Type B pancreatic cell (in vitro differentiated cells): ENCODE measurements at regions not wholly inside any gene's neighbourhood (a gene's known extent, or its start where the extent isn't known, plus 50 kb on each side); places are given as distances from the start of the nearest gene placed in this dataset.

Source experiments
- DNase-seq: peaks from one replicate; pipeline ENCODE4 v3.0.0; 2021; ENCODE audit warnings: mixed read lengths; ENCODE audit not compliant: unreplicated experiment; ENCODE audit errors: extremely low spot score
- H3K27ac Mint-ChIP-seq: 2 replicates; pipeline ENCODE4 v1.8.0; 2021; ENCODE audit warnings: mild to moderate bottlenecking, mixed read lengths
- H3K27me3 Mint-ChIP-seq: 2 replicates; pipeline ENCODE4 v1.8.0; 2021; ENCODE audit warnings: mixed read lengths
- H3K36me3 Mint-ChIP-seq: 2 replicates; pipeline ENCODE4 v1.8.0; 2021; ENCODE audit warnings: mixed read lengths
- H3K4me1 Mint-ChIP-seq: one replicate; pipeline ENCODE4 v1.8.0; 2021; ENCODE audit warnings: mixed read lengths; ENCODE audit not compliant: unreplicated experiment
- H3K4me3 Mint-ChIP-seq: 2 replicates; pipeline ENCODE4 v1.8.0; 2021; ENCODE audit warnings: mild to moderate bottlenecking, mixed read lengths
- H3K9me3 Mint-ChIP-seq: 2 replicates; pipeline ENCODE4 v1.8.0; 2021; ENCODE audit warnings: mixed read lengths
- TF ChIP-seq, protein P1 (sequence below): fragments of 200-600 bp; sonication (generic); conservative IDR thresholded peaks from 2 replicates; pipeline ENCODE4 v1.5.0; 2021; ENCODE audit warnings: antibody characterized with exemption, mild to moderate bottlenecking

DNA sequence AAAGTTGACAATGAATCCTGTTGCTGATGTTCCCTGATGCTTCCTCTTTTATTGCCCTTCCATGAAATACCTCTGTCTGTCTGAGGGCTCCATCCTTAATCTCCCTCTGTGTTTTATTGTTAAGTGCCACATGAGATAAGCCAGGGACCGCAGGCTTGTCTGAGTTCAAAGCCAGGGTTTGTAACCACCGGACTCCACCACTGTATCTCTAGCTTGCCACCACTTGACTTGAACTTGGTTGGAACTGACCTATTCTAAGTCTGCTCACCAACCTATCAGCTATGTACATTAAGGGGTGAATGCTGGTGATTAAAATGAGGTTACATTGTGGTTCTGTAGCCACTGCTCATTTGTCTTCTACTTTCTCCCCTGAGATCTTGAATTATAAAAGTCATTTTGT, 328.5 kb upstream of the ZEB2 start:
- peaks cover 6% of the 10 kb centered on the region for H3K4me1 Mint-ChIP-seq
- peaks cover 8% of the 10 kb centered on the region for H3K9me3 Mint-ChIP-seq
- DNase-seq = no peak
- H3K27me3 Mint-ChIP-seq = no peaks in the 10 kb centered on the region
- TF ChIP-seq, protein P1, sequence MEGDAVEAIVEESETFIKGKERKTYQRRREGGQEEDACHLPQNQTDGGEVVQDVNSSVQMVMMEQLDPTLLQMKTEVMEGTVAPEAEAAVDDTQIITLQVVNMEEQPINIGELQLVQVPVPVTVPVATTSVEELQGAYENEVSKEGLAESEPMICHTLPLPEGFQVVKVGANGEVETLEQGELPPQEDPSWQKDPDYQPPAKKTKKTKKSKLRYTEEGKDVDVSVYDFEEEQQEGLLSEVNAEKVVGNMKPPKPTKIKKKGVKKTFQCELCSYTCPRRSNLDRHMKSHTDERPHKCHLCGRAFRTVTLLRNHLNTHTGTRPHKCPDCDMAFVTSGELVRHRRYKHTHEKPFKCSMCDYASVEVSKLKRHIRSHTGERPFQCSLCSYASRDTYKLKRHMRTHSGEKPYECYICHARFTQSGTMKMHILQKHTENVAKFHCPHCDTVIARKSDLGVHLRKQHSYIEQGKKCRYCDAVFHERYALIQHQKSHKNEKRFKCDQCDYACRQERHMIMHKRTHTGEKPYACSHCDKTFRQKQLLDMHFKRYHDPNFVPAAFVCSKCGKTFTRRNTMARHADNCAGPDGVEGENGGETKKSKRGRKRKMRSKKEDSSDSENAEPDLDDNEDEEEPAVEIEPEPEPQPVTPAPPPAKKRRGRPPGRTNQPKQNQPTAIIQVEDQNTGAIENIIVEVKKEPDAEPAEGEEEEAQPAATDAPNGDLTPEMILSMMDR = no peak
- no peaks in the 10 kb centered on the region for H3K36me3 Mint-ChIP-seq
- no peak overlapping the region for H3K4me3 Mint-ChIP-seq
- H3K27ac Mint-ChIP-seq = no peak overlapping the region

DNA sequence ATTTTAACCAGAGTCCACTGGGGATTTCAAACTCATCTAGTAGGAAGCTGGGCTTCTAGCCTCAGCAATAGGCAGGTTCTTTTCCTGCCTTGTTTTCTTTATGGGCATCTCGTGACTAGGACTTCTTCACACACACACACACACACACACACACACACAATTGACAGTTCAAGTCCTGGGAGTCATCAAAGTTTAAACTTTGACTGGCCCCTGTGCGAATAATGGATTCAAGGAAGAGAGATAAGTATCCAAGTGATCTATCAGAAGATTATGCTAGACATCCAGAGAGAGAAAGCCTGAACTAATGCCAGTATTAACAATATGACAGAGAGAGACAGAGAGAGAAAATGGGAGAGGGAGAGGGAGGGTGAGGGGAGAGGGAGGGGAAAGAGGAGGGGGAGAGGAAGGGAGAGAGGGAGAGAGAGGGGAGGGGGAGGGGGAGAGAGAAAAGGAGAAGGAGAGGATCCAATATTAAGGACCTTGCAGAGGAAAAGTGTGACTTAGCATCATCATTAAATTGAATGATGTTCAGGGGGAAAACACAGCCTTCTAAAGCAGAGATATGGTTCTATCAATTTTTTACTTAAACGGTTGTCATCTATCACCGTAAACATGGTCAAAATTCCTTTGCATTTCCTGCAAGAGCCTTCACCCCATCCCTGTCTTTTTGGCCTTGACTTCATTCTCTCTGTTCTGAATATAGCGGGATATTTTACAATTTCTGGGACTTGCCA, 327.6 kb upstream of the ZEB2 start:
- no peak for DNase-seq
- Mint-ChIP-seq H3K4me3 (no peak overlapping the region), H3K27ac (no peak overlapping the region), H3K4me1 (peaks cover 6% of the 10 kb centered on the region), H3K9me3 (peaks cover 8% of the 10 kb centered on the region), H3K27me3 (no peaks in the 10 kb centered on the region), H3K36me3 (no peaks in the 10 kb centered on the region)
- TF ChIP-seq, protein P1 = no peak

DNA sequence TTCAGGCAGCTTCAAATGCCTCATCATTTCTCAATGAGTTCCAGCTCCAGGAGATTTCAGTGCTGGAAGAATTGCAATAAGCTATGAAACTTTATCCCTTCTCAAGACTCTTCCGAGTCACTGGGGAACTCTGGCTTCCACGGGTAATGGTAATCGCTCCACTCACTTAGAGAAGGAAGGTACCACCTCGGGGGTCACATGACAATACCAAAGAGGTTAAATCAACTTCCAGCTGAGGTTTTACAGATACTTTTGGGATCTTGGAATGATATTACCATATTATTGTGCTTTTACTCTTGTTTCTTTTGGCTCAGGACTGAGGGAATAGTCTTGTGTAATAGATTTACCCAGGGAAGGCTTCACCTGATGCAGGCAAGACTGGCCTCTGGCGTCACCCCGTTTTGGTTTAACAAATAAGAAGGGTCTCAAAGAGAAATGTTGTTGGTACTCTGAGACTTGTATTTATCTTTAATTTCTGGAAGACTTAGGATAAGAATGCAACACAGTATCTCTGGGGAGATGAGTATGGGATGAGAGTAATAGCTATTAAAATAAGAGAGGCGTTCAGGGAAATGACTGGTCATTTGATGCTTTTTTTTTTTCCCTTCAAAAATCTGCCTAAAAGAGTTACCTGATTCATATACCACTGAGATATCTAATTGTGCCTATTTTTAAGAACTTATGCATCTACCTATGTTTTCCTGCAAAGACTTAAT, 316.9 kb upstream of the ZEB2 start:
- Mint-ChIP-seq H3K27ac (no peak overlapping the region), H3K27me3 (peaks cover 6% of the 10 kb centered on the region), H3K4me1 (peaks cover 9% of the 10 kb centered on the region), H3K4me3 (no peak overlapping the region), H3K9me3 (no peaks in the 10 kb centered on the region), H3K36me3 (no peaks in the 10 kb centered on the region)
- TF ChIP-seq, protein P1 = no peak
- no peak for DNase-seq

DNA sequence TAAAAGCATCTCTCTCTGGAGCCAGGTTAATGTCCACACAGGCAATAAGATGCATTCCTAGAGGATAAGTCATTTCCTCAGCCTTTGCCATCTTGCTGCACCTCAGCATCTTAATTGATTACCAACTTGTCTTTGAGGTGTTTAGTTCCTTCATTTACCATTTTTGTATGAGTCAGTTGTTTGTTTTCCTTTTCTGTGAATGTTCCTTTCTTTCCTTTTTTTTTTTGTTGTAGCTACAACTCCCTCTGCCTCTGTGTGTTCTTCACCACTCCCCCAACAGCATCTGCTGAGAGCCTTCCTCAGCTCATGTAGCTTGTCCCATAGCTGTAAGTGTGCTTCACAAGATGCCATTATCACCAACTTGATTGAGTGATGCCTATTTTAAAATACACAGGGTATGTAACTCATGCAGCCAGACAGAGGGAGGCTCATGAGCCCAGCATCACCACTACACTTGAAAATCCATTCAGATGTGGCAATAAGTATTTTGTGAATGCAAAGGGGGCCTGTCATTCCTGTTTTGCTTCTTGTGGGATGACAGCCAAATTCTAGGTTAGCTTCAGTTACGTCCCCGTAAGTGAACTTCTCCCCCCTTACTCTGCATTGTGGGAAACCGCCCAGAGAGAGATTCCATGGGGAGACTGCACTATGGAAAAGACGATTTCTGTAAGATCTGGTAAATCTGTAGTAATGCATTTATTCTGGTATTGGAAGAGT, 315.9 kb upstream of the ZEB2 start:
- TF ChIP-seq, protein P1 = no peak
- no peaks in the 10 kb centered on the region for H3K36me3 Mint-ChIP-seq

DNA sequence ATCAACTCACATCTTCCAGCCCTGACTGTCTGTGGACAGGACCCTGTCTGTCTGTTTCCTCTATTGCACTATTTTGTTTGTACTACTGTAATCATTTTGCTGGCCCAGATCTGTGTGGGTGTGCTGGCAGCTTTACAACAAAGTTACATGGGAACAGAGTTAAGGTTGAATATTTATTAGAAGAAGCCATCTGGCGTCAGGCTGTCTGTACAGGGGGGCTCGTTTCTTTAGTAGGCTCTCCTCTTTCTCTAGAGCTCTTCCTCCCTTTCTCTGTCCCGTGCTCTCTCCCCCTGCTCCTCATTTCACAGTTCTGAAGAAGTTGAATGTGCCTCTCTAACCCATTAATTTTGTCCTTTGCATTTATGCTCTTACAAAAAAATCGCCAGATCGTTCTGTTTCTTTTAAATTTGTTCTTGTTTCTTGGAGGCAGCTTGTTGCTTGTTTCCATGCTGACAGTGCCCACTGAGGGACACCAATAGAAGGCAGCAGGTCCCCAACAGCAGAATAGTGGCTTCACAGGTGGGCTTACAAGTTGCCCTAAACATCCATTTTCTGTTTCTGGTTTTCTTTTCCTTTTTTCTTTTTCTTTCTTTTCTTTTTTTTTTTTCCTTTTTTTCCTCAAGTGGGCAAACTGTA, 315.2 kb upstream of the ZEB2 start:
- Mint-ChIP-seq H3K9me3 (no peaks in the 10 kb centered on the region), H3K4me3 (no peak overlapping the region), H3K36me3 (no peaks in the 10 kb centered on the region), H3K27ac (no peak overlapping the region), H3K27me3 (peaks cover 6% of the 10 kb centered on the region), H3K4me1 (peaks cover 9% of the 10 kb centered on the region)
- TF ChIP-seq, protein P1 = no peak
- DNase-seq = no peak

More for the DNA sequence above, 315.9 kb upstream of the ZEB2 start:
- Mint-ChIP-seq H3K27ac (no peak overlapping the region), H3K4me3 (no peak overlapping the region), H3K9me3 (no peaks in the 10 kb centered on the region), H3K4me1 (peaks cover 9% of the 10 kb centered on the region), H3K27me3 (peaks cover 6% of the 10 kb centered on the region)
- no peak for DNase-seq
